ENCODE measurements at regions not wholly inside any gene's neighbourhood (a gene's known extent, or its start where the extent isn't known, plus 50 kb on each side); places are given as distances from the start of the nearest gene placed in this dataset.

GRCh38 chr5:175220549-175220948 lies 223.4 kb downstream of the DRD1 start:
- TF ChIP-seq CTCF (conservative IDR thresholded peaks at IDR 0.05; ENCODE audit: low read length): no peak
- TF ChIP-seq EZH2phosphoT487 (IDR thresholded peaks at IDR 0.05; ENCODE audit: borderline replicate concordance): no peak
